ENCODE measurements at regions not wholly inside any gene's neighbourhood (a gene's known extent, or its start where the extent isn't known, plus 50 kb on each side); places are given as distances from the start of the nearest gene placed in this dataset.

DNA sequence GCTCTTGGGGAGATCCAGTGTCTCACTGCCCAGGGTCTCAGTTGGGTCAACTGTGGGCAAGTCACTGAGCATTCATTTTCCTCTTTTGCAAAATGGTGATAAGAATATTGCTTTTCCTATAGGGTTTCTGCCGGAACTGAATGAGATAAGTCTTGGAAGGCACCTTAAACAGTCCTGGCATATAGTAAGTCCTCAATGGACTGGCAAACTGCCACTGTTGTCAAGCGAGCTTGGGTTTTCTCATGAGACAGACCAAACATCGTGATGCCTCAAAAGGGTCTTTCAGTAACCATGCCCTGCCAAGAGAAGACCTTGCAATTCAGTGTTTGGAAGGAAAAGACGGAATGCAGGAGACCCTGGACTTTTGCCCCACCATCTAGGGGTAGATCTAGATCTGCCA, 251.5 kb downstream of the WDR11 start:
- no peak for DNase-seq

DNA sequence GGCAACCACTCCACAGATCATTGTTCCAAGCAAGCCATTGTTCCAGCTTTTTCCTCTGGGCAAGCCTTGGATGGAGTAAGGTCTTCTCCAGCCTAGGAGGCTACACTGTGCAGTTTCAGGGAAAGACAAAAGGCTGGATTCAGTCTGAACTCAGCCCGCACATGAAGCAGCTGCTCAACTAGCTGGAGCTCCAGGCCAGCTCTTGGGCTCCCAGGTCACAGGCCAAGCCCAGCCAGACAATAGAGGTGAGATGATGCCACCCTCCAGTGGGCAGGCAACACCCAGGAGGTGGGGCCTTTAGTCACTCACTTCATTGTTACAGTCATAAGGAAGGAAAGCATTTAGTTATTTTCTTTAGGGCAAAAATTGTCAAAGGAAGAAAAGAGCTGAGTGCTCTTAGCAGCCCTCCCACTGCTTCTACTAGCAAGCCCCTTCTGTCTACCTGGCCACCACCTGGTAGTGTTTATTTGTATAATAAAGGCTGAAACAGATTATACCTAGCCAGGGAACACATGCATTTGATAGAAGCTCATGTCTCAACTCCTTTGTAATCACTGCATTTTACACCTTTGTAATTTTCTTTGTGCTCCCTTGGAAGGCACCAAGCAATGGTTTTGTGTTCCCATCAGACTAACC, 253.4 kb downstream of the WDR11 start:
- no peak for DNase-seq

DNA sequence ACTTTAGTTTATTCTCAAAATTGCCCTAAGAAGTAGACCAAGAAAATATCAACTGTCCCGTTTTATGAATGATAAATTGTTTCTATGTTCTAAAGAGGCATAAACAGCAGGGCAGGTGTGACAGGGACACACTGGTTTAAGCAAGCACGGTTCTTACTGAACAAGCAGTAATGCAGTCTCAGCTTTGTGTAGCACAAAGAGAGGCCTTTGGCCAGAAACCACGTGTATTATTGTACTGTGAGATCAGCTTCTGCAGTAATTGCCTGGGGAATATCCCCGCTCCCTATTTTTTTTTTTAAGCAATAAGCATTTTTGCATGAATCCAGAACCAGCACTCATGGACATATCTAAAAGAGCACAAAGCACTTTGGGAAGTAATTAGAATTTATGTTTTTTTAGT, 255.4 kb downstream of the WDR11 start:
- DNase-seq = no peak

DNA sequence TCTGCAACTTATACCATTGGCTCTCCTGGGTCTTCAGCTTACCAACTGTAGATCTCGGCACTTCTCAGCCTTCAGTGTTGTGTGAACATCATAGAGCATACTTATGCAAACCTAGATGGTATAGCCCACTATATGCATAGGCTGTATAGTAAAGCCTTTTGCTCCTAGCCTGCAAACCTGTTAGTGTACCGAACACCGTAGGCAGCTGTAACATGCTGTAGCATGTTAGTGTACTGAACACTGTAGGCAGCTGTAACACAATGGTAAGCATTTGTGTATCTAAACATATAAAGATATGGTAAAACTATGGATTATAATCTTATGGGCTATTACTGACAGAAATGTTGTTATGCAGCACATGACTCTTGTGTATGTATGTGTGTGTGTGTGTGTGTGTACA, 256.9 kb downstream of the WDR11 start:
- no peak for DNase-seq

DNA sequence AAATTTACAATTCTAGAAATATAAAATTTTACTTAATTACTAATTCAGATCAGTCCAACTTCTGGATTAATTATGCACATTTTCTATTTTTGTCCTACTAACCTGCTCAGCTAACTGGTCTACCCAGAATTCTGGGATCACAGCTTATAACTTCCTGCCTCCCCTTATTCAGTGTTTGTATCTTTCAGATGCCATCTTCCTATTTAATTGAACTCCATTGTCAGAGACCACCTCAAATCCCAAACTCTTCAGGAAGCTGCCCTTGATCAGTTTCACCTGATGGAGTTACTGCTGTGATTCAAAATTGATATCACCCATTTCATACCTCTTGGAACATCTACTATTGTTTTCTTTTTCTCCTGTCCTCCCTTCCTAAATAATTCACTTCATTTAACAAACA, 259.2 kb downstream of the WDR11 start:
- no peak for DNase-seq

DNA sequence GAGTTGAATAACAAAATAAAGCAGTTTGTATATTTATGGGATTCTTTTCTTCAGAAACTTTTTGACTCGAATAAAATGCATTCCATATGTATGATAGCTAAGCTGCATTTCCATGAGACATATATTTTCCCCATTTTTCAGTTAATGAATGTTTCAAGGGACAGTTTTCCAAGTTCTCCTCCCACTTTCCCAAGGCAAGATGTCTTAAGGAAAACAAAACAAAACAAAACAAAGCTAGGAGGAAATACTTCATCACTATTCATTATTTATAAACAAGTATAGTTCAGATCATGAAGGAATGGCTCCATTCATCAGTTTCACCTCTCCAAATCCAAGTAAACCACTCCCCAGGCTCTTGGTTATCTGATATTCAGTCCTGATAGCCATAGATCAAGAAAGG, 261.0 kb downstream of the WDR11 start:
- no peak for DNase-seq

DNA sequence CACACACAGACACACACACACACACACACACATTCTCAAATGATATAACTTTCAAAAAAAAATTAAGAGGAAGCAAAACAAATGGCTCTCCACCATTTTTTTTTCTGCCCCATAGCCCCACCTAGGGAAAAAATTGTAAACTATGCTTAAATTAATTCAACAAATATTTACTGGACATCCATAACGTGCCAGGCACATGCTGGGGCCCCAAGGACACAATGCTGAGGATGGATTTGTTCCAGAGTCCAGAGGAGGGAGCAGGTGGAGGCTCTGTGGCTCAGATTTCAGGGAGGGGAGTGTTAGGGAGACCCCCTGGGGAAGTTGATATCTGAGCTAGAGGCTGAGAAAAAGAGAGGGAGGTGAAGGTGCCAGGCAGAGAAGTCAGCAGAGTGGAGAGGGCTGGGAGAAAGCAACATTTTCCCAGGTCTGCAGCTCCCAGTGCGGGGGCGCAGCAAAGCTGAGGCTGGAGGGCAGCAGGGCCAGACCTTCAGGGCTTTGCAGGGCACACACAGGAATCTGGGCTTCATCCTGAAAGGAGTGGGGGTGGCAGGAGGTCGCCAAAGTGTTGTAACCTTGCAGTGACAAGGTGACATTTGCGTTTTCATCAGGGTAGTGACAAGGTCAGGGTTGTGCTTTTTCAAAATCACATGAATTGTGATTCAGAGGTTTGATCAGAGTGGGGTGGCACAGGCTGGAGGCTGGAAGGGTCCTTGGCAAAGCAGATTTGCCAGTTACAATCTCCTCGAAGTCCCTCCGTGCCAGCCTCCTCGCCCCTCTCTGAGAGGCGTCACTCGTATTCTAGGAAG, 261.6 kb downstream of the WDR11 start:
- no peak for DNase-seq

DNA sequence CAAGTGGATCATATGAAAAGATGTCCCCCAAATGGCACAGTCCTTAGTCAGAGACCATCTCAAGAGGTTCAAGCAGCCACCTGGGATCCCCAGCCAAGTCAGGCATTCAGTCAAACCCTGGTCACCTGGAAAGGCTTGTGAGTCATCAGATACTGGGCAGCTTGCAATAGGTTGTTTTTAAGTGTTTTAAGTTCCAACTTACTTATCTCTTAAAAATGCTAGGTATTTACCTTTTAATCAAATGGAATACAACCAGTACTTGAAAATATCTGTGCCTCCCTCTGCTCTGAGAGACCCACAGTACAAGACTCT, 262.2 kb downstream of the WDR11 start:
- DNase-seq = no peak

DNA sequence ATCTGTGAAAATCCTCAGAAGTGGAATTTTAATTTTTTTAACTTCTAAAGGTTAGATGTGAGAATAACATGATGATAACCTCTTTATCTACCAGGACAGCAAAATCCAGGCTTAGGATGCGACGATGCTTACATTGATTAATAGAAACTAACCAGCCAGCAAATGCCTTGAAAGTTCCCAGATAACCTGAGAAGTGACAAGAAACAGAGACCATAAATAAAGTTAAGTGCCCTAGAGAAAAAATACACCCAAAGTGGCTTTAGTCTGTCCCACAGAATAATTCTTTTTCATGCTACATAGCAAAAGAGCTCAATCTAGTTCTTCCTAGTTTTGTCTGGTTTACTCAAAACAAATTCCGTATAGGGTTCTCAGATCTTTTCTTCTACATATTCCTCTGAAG, 262.7 kb downstream of the WDR11 start:
- DNase-seq = no peak

DNA sequence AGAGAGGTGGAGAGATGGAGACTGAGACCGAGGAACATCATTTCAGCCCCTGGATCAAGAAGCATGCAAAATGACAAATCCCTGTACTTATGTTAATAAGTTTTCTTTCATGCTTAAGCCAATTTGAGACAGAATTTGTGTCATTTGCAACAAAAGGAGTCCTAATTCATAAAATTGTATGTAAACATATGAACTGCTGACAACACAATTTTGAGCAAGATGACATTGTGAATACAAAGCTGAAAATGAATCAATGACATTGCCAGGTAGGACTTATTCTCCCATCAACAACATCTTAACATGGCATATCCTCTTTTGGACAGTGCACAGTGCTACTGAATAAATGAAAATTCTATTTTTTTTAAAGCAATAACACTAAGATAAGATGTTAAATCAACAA, 264.0 kb downstream of the WDR11 start:
- no peak for DNase-seq

DNA sequence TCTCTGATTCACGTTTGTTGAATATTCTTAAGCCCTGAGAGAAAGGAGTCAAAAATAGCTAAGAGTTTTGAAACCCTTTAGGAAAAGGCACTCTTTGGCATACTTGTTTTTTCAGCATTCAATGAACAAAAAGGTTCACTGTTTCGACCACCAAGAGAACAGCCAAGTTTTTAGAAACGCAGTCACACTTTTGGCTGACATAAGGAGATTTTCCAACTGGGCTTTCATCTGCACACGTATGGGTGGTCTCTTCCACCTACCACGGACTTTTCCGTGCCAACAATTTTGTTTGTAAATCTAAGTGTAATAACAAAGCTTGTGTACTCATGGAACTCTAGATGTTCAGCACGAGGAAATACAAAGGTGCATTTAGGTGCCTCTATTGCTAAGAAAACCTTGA, 270.3 kb downstream of the WDR11 start:
- DNase-seq = no peak

DNA sequence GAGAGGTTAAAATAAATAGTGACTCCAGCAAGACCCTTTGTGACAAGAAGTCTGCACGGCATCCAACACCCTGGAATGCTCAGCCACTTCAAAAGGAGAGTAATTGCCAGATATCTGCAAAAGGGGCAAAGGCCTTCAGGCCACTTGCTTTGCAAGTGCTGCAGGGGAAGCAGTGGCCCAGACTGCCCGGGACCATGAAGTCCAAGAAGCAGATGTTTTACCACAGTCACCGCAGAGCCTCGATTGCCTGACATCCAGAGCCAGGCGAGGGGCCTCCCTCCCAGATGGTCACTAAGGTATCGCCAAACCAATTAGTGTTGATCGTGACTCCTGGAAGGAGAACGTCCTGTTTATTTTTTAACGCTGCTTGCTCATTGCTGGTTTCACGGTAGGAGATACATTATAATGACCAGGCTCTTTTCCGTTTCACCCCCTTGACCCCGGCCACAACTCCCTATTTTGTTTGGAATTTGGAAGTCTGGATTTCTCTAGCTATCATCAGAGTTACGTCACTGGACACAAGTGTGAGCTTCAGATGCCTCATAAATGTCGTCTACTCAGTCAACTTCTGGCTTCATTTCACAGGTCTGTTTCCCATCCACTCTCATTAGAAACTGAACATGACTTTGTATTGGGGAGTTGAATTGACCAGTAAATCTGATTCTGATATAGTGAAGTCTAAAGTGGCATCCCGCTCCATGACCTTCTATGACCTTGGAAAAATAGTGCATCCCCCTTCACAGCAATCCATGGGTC, 276.2 kb downstream of the WDR11 start:
- DNase-seq = no peak

DNA sequence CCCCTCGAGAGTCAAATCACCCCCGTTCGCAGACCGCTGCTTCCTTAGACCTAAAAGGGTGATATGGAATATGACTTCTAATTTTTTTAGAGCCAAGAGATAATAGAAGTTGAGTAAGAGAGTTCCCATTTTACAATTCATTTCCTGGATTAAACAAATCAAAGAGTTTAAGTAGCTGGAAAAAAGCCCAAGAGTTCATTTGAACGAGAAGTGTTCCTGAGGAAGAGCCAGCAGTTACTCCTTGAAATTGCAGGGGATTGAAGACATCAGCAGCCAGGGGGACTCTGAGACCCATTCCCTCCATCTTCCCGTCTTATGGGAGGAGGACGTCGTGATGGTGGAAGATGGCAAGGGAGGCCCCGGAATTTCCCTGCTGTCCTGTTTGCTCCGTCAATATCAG, 277.0 kb downstream of the WDR11 start:
- no peak for DNase-seq

DNA sequence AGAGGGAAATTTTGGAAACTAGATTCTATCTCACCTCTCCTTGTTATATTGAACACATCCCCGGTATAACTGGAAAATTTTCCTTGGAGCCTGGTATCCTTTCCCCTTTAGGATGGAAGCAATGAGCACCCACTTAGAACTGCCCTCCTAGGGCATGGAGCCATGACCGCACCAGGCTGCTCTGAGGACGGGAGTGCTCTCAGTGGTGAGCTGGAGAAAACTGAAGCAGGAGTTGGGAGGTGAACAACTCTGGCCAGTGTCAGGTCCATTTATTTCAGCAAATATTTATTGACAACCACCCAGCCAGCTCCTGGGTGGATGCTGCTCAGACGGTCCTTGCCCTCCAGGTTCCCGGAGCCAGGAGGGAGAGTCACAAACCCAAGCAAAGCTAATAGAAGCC, 278.1 kb downstream of the WDR11 start:
- no peak for DNase-seq

DNA sequence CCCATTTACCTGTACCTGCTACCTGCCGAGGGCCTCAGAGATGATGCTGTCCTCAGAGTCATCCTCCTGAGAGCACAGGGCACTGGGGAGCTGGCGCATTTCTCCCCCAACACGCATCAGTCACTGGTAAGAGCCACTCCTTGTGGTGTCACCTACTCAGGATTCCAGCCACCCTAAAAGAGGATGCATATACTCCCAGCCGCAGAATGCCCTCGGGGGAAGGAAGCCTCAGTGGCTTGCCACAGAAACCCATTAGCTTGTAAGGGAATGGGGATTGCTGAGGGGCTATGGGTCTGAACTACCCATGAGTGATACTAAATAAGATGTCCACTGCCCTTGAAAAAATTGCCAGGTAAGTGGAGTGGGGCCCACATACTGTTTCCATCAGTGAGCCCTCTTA, 279.2 kb downstream of the WDR11 start:
- DNase-seq = no peak

DNA sequence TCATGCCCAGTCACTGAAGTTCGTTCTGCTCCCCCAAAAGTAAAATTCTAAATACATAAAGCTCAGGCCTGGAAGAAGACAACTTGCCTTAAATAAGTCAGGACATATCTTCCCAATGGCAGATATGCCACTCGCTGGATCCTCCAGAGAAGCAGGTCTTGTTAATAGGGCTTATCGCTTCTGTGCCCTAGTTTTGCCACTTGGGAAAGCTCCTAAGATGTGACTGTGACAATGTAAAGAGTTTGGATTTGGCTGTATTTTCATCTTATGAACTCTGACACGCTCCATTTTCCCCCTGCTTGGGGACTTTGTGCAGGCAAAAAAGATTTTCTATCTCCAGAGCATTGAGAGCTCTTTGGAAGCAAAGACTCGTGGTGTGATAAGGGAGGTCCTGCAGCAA, 279.9 kb downstream of the WDR11 start:
- no peak for DNase-seq

DNA sequence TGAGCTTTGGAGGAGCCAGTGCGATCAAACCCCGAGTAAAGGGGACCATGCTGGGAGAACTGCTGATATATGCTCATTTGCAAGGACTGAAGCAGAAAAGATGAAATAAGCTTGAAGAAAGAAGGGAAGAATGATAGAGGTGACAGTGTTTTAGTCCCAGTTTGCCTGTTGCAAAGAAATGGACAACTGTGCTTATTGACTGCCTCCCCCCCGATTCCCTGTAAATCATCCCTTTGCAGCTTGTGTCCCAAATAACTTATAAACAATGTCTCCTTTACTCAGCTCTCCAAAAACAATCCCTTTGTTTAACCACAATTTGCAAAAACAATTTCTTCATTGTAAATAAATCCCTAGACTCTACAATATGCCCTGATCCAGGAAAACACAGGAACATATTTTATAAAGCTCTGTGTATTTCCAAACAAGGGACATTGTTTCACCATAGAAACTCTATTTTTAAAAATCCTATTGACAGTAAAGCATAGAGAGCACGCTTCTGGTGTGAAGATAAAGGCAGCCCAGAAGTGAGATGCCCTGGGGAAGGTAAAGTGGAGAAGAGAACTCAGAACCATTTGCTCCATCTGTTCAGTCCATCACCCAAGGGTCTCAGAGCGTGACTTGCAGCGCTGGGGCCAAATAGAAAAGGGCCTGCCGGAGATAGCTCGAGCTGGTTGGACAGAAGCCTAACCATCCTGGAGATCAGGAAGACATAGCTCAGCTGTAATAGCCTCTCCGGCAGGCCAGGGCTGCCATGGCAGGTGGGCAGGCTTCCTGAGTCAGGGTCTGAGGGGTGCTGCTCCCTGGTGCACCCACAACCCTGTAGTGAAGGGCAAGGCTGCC, 280.5 kb downstream of the WDR11 start:
- no peak for DNase-seq

DNA sequence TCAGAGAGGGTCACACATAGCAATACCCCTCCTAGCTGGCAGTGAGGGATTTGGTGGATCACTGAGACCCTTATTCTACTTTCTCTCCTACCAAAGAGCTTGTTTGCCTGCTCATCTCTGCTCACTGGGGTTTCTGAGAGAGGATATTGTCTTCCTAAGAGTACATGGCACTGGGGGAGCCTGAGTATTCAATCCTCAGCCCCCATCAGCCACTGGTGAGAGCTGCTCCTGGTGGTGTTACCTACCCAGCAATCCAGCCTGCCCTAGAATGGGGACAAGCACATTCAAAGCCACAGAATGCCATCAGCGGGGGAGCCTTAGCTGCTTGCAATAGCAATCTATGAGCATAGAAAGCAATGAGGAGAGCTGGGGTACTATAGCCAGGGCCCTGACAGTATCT, 281.1 kb downstream of the WDR11 start:
- DNase-seq = no peak

DNA sequence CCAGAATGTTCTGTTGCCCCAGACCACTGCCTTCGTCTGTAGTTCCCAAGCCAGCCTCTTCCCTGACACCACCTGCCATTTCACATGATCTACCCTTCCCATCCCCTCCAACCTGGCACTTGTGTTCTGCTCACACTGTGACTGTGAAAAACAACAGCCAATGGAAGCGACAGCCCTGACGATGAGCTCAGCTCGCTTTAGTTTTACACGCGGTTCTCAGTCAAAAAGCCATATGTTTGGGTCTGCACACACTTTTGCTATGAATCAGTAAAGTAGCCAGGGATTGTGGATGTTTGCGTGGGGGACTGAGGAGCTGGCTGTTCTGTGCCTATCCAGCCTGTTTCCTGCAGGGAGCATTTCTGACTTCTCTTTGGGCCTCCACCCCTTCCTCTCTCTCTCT, 282.7 kb downstream of the WDR11 start:
- DNase-seq = no peak

DNA sequence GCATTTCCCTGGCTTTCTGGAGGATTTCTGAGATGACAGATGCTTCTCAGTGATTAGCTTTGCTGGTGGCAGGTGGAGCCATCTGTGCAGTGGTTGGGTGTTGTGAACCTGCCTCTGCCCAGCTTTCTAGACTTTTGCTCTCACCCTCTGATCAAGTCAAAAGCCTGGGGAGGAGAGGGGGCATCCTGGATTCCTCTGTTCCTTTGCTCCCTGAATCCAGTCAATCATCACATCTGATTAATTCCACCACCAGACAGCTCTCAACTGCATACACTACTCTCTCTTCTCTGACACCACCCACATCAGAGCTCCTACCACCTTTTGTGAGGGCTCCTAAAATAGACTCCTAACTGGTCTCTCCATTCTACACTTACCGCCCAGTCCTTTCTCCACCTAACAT, 283.5 kb downstream of the WDR11 start:
- no peak for DNase-seq

DNA sequence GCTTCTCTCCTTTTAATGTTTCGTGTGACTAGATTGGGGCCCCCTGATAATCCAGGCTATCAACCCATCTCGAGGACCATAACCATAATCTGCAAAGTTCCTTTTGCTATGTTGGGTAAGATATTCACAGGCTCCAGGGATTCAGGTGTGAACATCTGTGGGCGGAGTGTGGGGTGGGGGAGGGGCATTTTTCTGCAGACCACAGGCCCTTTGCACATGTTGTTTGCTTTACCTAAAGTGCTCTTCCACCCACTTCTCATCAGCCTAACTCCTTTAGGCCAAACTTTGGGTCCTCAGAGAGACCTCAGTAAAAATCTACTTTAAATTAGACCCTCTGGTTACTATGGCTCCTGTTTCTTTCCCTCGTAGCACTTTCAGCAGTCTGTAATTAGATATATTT, 284.4 kb downstream of the WDR11 start:
- DNase-seq = no peak

DNA sequence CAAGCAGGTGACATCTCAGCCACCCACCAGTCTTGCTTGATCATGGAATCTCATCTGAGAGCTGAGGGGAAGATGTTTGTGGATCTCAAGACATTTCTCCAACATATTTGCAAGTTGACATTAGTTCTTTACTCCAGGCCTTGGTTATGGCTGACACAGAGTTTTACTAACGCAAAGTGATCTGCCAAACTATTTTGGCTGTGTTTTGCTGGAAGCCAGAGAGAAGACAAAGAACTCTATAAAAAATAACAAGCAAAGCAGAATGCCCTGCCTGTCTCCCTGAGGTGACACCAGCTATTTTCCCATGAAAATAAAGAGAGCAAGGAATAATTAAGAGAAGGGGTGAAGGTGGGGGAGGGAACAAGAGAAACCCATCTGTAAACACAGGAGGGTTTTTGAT, 286.4 kb downstream of the WDR11 start:
- DNase-seq = no peak

DNA sequence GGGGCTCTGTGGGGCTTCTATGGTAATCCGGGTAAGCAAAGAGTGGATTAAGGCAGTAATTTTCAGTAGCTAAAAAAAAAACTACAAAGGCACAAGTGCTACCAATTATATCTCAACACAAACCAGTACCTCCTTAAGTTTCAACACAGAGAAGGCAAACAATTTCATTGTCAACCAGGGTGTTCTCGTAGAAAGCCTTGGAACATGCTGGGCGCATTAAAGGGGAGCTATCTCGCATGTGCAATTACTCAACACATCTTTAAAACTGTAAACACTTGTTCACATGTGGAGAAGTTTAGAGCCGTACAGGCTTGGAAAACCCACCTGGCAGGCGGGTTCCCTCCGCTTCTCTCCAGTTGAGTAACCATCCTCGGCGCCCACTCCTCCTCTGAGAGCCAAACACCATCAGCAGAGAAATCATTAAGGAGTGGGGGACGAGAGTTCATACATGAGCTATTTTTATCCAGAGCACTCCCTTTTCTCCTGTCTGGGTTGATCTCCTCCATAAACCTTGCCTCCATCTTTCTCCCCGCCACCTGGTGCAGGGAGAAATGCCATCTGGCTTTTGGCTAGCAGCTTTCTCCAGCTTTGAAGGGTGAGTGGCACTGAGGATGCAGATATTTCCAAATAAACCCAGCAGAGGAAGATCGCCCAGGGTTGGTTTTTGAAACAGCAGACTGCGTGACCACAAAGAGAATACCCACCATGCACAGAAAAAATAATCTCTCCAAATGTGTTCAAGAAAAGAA, 287.1 kb downstream of the WDR11 start:
- DNase-seq = no peak
